HEK293 (cell line): ENCODE measurements at regions not wholly inside any gene's neighbourhood (a gene's known extent, or its start where the extent isn't known, plus 50 kb on each side); places are given as distances from the start of the nearest gene placed in this dataset.

Experiments used
- CTCF ChIA-PET: fragments of 350-600 bp; formaldehyde crosslinking; extraction: SDS; loops from one replicate; lab custom pipeline; 2021; ENCODE audit warnings: antibody characterized with exemption; lab: Yijun Ruan, JAX
- POLR2A ChIA-PET: fragments of 300-600 bp; formaldehyde crosslinking; extraction: SDS; loops from one replicate; lab custom pipeline; 2020; ENCODE audit warnings: antibody characterized with exemption, inconsistent platforms; lab: Yijun Ruan, JAX
- H3K27ac ChIP-seq: fragments of 200-500 bp; sonication (Bioruptor generic); 2 replicates; pipeline ENCODE4 v1.5.1; 2014; ENCODE audit warnings: low read depth, low read length, control low read depth, inconsistent platforms; ENCODE audit errors: extremely low read depth
- H3K36me3 ChIP-seq, 2 experiments: fragments of 200-500 bp in 1 of 2; sonication (Bioruptor generic) in 1 of 2; 1 replicate in 1 of 2; 2 replicates in 1 of 2; pipeline ENCODE4 v1.5.1; 2014 to 2017; ENCODE audit warnings: inconsistent platforms in 2 of 2, low read length in 2 of 2; ENCODE audit not compliant: control insufficient read depth in 2 of 2, insufficient read depth in 1 of 2
- H3K4me1 ChIP-seq: fragments of 200-500 bp; sonication (Bioruptor generic); 2 replicates; pipeline ENCODE4 v1.5.1; 2014; ENCODE audit warnings: mild to moderate bottlenecking, low read length, inconsistent platforms; ENCODE audit not compliant: control insufficient read depth, insufficient read depth
- H3K4me3 ChIP-seq: 2 replicates; pipeline ENCODE4 v1.5.1; 2011; ENCODE audit warnings: low read depth, mild to moderate bottlenecking, control low read depth, low read length, moderate library complexity
- H3K9me3 ChIP-seq: fragments of 200-500 bp; sonication (Bioruptor generic); 2 replicates; pipeline ENCODE4 v1.5.1; 2014; ENCODE audit warnings: low read depth, low read length, inconsistent platforms; ENCODE audit not compliant: control insufficient read depth, insufficient read depth
- OSR2 ChIP-seq: fragments of 450-650 bp; formaldehyde crosslinking; IDR thresholded peaks from 2 replicates; pipeline ENCODE4 v1.5.1; 2016; ENCODE audit warnings: missing biosample characterization, missing genetic modification characterization
- PRDM1 ChIP-seq: fragments of 450-650 bp; formaldehyde crosslinking; IDR thresholded peaks from 2 replicates; pipeline ENCODE4; 2016; ENCODE audit warnings: missing biosample characterization, missing genetic modification characterization
- REPIN1 ChIP-seq: fragments of 450-650 bp; formaldehyde crosslinking; IDR thresholded peaks from 2 replicates; pipeline ENCODE4 v1.5.1; 2017; ENCODE audit warnings: missing biosample characterization, missing genetic modification characterization, low read depth
- SCRT2 ChIP-seq: fragments of 450-650 bp; formaldehyde crosslinking; IDR thresholded peaks from 2 replicates; pipeline ENCODE4 v1.5.1; 2016; ENCODE audit warnings: missing biosample characterization, missing genetic modification characterization
- TRIM28 ChIP-seq: IDR thresholded peaks from 2 replicates; pipeline ENCODE4 v1.6.1; 2011; ENCODE audit warnings: low read length, control low read depth, borderline replicate concordance
- YY2 ChIP-seq: fragments of 450-650 bp; formaldehyde crosslinking; IDR thresholded peaks from 2 replicates; pipeline ENCODE4 v1.5.1; 2016; ENCODE audit warnings: missing biosample characterization, missing genetic modification characterization
- ZNF10 ChIP-seq: fragments of 450-650 bp; formaldehyde crosslinking; IDR thresholded peaks from 2 replicates; pipeline ENCODE4 v1.5.1; 2017; ENCODE audit warnings: missing biosample characterization, missing genetic modification characterization
- ZNF138 ChIP-seq: fragments of 450-650 bp; formaldehyde crosslinking; IDR thresholded peaks from 2 replicates; pipeline ENCODE4 v1.5.1; 2016; ENCODE audit warnings: missing biosample characterization, missing genetic modification characterization, borderline replicate concordance
- ZNF202 ChIP-seq: fragments of 450-650 bp; formaldehyde crosslinking; IDR thresholded peaks from 2 replicates; pipeline ENCODE4 v1.5.1; 2016; ENCODE audit warnings: missing biosample characterization, missing genetic modification characterization, borderline replicate concordance
- ZNF211 ChIP-seq: fragments of 450-650 bp; formaldehyde crosslinking; IDR thresholded peaks from 2 replicates; pipeline ENCODE4 v1.5.1; 2016; ENCODE audit warnings: low read depth, missing biosample characterization, missing genetic modification characterization
- ZNF280C ChIP-seq: fragments of 450-650 bp; formaldehyde crosslinking; IDR thresholded peaks from 2 replicates; pipeline ENCODE4 v1.5.1; 2016; ENCODE audit warnings: missing biosample characterization, missing genetic modification characterization
- ZNF530 ChIP-seq: fragments of 450-650 bp; formaldehyde crosslinking; IDR thresholded peaks from 2 replicates; pipeline ENCODE4 v1.5.1; 2016; ENCODE audit warnings: low read depth, missing biosample characterization, missing genetic modification characterization
- ZNF544 ChIP-seq: fragments of 450-650 bp; formaldehyde crosslinking; IDR thresholded peaks from 2 replicates; pipeline ENCODE4 v1.5.0; 2017; ENCODE audit warnings: missing biosample characterization, missing genetic modification characterization
- ZNF561 ChIP-seq: fragments of 450-650 bp; IDR thresholded peaks from 2 replicates; pipeline ENCODE4 v1.5.1; 2018; ENCODE audit warnings: missing biosample characterization, missing genetic modification characterization, borderline replicate concordance
- ZNF610 ChIP-seq: fragments of 450-650 bp; formaldehyde crosslinking; IDR thresholded peaks from 2 replicates; pipeline ENCODE4 v1.5.1; 2016; ENCODE audit warnings: missing biosample characterization, missing genetic modification characterization, borderline replicate concordance
- ZNF776 ChIP-seq: fragments of 450-650 bp; formaldehyde crosslinking; IDR thresholded peaks from 2 replicates; pipeline ENCODE4 v1.5.0; 2017; ENCODE audit warnings: missing biosample characterization, missing genetic modification characterization, borderline replicate concordance
- ZNF777 ChIP-seq: fragments of 450-650 bp; formaldehyde crosslinking; IDR thresholded peaks from 2 replicates; pipeline ENCODE4 v1.5.1; 2017; ENCODE audit warnings: missing biosample characterization, missing genetic modification characterization, borderline replicate concordance
- ZNF785 ChIP-seq: fragments of 450-650 bp; formaldehyde crosslinking; IDR thresholded peaks from 2 replicates; pipeline ENCODE4 v1.5.1; 2016; ENCODE audit warnings: missing biosample characterization, missing genetic modification characterization
- TF ChIP-seq, protein P1 (sequence below): fragments of 450-650 bp; formaldehyde crosslinking; IDR thresholded peaks from 2 replicates; pipeline ENCODE4 v1.5.1; 2016; ENCODE audit warnings: missing biosample characterization, missing genetic modification characterization
- TF ChIP-seq, protein P2 (sequence below): fragments of 450-650 bp; formaldehyde crosslinking; conservative IDR thresholded peaks from 2 replicates; pipeline ENCODE4 v1.5.1; 2016; ENCODE audit warnings: low read depth, missing biosample characterization, missing genetic modification characterization
- TF ChIP-seq, protein P3 (sequence below): fragments of 450-650 bp; formaldehyde crosslinking; IDR thresholded peaks from 2 replicates; pipeline ENCODE4 v1.5.1; 2016; ENCODE audit warnings: missing biosample characterization, missing genetic modification characterization

DNA sequence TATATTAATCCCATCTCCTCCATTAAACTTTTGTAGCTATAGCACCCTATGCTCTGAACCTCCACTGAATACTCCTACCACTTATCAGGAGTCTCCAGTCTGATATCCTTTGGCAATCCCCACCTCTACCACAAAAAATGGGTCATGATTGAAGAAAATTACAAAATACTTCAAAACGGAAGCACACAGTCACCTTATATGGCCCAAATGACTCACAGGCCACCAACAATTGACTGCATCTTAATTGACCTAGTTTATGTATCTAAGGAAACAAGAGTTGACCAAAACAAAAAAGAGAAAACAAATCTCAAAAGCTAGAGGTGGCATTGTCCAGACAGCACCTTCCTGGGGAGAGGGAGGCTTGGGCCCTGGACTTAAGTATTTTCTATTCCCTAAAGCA is 120.0 kb upstream of the DIAPH2 start:
- Histone ChIP-seq H3K36me3 (no peaks in the 10 kb centered on the region), H3K4me1 (no peaks in the 10 kb centered on the region), H3K27ac (no peak overlapping the region), H3K9me3 (no peaks in the 10 kb centered on the region)
- no peak for TF ChIP-seq TRIM28
- TF ChIP-seq ZNF10 (tag by site-specific recombination) = no peak
- TF ChIP-seq ZNF610 (tag by site-specific recombination) = no peak
- TF ChIP-seq ZNF776 = no peak
- no peak for TF ChIP-seq ZNF777 (tag by site-specific recombination)
- no peak for TF ChIP-seq ZNF530 (tag by site-specific recombination)
- TF ChIP-seq ZNF280C (tag by site-specific recombination) = no peak
- TF ChIP-seq SCRT2 (tag by site-specific recombination) = no peak
- no peak for TF ChIP-seq PRDM1
- TF ChIP-seq ZNF138 (tag by site-specific recombination) = no peak
- TF ChIP-seq, protein P1, sequence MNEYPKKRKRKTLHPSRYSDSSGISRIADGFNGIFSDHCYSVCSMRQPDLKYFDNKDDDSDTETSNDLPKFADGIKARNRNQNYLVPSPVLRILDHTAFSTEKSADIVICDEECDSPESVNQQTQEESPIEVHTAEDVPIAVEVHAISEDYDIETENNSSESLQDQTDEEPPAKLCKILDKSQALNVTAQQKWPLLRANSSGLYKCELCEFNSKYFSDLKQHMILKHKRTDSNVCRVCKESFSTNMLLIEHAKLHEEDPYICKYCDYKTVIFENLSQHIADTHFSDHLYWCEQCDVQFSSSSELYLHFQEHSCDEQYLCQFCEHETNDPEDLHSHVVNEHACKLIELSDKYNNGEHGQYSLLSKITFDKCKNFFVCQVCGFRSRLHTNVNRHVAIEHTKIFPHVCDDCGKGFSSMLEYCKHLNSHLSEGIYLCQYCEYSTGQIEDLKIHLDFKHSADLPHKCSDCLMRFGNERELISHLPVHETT (tag by site-specific recombination) = no peak
- TF ChIP-seq ZNF544 (tag by site-specific recombination) = no peak
- TF ChIP-seq REPIN1 (tag by site-specific recombination) = no peak
- TF ChIP-seq, protein P2, sequence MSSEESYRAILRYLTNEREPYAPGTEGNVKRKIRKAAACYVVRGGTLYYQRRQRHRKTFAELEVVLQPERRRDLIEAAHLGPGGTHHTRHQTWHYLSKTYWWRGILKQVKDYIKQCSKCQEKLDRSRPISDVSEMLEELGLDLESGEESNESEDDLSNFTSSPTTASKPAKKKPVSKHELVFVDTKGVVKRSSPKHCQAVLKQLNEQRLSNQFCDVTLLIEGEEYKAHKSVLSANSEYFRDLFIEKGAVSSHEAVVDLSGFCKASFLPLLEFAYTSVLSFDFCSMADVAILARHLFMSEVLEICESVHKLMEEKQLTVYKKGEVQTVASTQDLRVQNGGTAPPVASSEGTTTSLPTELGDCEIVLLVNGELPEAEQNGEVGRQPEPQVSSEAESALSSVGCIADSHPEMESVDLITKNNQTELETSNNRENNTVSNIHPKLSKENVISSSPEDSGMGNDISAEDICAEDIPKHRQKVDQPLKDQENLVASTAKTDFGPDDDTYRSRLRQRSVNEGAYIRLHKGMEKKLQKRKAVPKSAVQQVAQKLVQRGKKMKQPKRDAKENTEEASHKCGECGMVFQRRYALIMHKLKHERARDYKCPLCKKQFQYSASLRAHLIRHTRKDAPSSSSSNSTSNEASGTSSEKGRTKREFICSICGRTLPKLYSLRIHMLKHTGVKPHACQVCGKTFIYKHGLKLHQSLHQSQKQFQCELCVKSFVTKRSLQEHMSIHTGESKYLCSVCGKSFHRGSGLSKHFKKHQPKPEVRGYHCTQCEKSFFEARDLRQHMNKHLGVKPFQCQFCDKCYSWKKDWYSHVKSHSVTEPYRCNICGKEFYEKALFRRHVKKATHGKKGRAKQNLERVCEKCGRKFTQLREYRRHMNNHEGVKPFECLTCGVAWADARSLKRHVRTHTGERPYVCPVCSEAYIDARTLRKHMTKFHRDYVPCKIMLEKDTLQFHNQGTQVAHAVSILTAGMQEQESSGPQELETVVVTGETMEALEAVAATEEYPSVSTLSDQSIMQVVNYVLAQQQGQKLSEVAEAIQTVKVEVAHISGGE (tag by site-specific recombination) = no peak
- TF ChIP-seq ZNF202 (tag by site-specific recombination) = no peak
- no peak for TF ChIP-seq YY2 (tag by site-specific recombination)
- TF ChIP-seq ZNF785 (tag by site-specific recombination) = no peak
- TF ChIP-seq ZNF561 (tag by site-specific recombination) = no peak
- TF ChIP-seq, all 188 proteins: peak for 0
- H3K4me3 ChIP-seq = no peak overlapping the region
- ChIA-PET POLR2A (no interaction called here), CTCF (no interaction called here)

- Histone ChIP-seq H3K27ac (no peak overlapping the region), H3K9me3 (no peaks in the 10 kb centered on the region), H3K36me3 (no peaks in the 10 kb centered on the region), H3K4me3 (no peak overlapping the region), H3K4me1 (no peaks in the 10 kb centered on the region)
- ChIA-PET POLR2A (no interaction called here), CTCF (no interaction called here)
- TF ChIP-seq OSR2 (tag by site-specific recombination) (no peak), ZNF211 (tag by site-specific recombination) (no peak)
- TF ChIP-seq, protein P3, sequence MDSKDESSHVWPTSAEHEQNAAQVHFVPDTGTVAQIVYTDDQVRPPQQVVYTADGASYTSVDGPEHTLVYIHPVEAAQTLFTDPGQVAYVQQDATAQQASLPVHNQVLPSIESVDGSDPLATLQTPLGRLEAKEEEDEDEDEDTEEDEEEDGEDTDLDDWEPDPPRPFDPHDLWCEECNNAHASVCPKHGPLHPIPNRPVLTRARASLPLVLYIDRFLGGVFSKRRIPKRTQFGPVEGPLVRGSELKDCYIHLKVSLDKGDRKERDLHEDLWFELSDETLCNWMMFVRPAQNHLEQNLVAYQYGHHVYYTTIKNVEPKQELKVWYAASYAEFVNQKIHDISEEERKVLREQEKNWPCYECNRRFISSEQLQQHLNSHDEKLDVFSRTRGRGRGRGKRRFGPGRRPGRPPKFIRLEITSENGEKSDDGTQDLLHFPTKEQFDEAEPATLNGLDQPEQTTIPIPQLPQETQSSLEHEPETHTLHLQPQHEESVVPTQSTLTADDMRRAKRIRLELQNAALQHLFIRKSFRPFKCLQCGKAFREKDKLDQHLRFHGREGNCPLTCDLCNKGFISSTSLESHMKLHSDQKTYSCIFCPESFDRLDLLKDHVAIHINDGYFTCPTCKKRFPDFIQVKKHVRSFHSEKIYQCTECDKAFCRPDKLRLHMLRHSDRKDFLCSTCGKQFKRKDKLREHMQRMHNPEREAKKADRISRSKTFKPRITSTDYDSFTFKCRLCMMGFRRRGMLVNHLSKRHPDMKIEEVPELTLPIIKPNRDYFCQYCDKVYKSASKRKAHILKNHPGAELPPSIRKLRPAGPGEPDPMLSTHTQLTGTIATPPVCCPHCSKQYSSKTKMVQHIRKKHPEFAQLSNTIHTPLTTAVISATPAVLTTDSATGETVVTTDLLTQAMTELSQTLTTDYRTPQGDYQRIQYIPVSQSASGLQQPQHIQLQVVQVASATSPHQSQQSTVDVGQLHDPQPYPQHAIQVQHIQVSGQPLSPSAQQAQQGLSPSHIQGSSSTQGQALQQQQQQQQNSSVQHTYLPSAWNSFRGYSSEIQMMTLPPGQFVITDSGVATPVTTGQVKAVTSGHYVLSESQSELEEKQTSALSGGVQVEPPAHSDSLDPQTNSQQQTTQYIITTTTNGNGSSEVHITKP (tag by site-specific recombination) = no peak
Measured at GRCh38 chrX:96566878-96567277, 117.8 kb upstream of the DIAPH2 start.
